HFFc6 (cell line): ENCODE measurements at regions not wholly inside any gene's neighbourhood (a gene's known extent, or its start where the extent isn't known, plus 50 kb on each side); places are given as distances from the start of the nearest gene placed in this dataset.

Experiments
- DNase-seq: peaks from one replicate; pipeline ENCODE4 v3.0.0-alpha.2; 2018
- H3K27ac Mint-ChIP-seq: 2 replicates; pipeline ENCODE4 v1.8.0; 2020; ENCODE audit warnings: mild to moderate bottlenecking, mixed read lengths
- H3K27me3 Mint-ChIP-seq: 2 replicates; pipeline ENCODE4 v1.8.0; 2021; ENCODE audit warnings: mild to moderate bottlenecking, moderate library complexity, mixed read lengths; ENCODE audit not compliant: insufficient read depth
- H3K36me3 Mint-ChIP-seq: 2 replicates; pipeline ENCODE4 v1.8.0; 2021; ENCODE audit warnings: low read depth, mixed read lengths
- H3K4me1 Mint-ChIP-seq: 2 replicates; pipeline ENCODE4 v1.8.0; 2020; ENCODE audit warnings: low read depth, mixed read lengths
- H3K4me3 Mint-ChIP-seq: 2 replicates; pipeline ENCODE4 v1.8.0; 2020; ENCODE audit warnings: mild to moderate bottlenecking, moderate library complexity, mixed read lengths
- H3K9me3 Mint-ChIP-seq: 2 replicates; pipeline ENCODE4 v1.8.0; 2020; ENCODE audit warnings: mild to moderate bottlenecking, mixed read lengths
- CTCF ChIP-seq: fragments of 200-600 bp; sonication (generic); IDR thresholded peaks from 2 replicates; pipeline ENCODE4 v1.5.0; 2021; ENCODE audit warnings: antibody characterized with exemption, mild to moderate bottlenecking

DNA sequence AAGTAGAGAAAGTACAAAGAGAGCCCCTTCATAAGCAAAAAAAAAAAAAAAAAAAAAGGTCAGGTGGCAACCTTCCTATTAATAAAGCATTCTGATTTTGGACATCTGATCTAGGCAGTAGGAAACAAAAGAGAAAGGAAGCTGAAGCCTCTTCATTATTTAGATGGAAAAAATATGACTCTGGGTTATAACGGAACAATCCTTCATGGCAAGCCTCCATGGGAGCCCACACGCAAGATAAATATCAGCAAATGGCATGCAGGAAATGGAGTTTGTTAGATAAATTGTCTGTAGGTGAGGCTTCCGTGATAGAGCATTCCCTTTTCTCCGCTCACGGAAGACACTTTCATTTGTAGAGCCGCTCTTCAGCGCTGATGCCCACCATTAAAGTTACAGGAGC lies 381.0 kb downstream of the TTLL7 start:
- Mint-ChIP-seq H3K36me3 (no peaks in the 10 kb centered on the region), H3K4me3 (no peak overlapping the region), H3K9me3 (peaks cover 22% of the 10 kb centered on the region), H3K27ac (no peak overlapping the region), H3K27me3 (no peaks in the 10 kb centered on the region), H3K4me1 (no peaks in the 10 kb centered on the region)
- TF ChIP-seq CTCF: no peak
- no peak for DNase-seq

- Mint-ChIP-seq H3K27ac (no peak overlapping the region), H3K9me3 (peaks cover 24% of the 10 kb centered on the region), H3K27me3 (no peaks in the 10 kb centered on the region), H3K4me3 (no peak overlapping the region), H3K36me3 (no peaks in the 10 kb centered on the region), H3K4me1 (no peaks in the 10 kb centered on the region)
- TF ChIP-seq CTCF: no peak
- DNase-seq: no peak
Observed at GRCh38 chr1:83615370-83615769, 383.6 kb downstream of the TTLL7 start.

- no peak overlapping the region for H3K4me3 Mint-ChIP-seq
- no peaks in the 10 kb centered on the region; the same call in 1 of the 2 replicates for H3K27me3 Mint-ChIP-seq
- no peak overlapping the region for H3K27ac Mint-ChIP-seq
- peaks cover 34% of the 10 kb centered on the region for H3K9me3 Mint-ChIP-seq
- TF ChIP-seq CTCF: no peak
- DNase-seq: no peak
- H3K4me1 Mint-ChIP-seq: no peaks in the 10 kb centered on the region
- no peaks in the 10 kb centered on the region for H3K36me3 Mint-ChIP-seq
Observed at GRCh38 chr1:83606416-83606955, 392.4 kb downstream of the TTLL7 start.

DNA sequence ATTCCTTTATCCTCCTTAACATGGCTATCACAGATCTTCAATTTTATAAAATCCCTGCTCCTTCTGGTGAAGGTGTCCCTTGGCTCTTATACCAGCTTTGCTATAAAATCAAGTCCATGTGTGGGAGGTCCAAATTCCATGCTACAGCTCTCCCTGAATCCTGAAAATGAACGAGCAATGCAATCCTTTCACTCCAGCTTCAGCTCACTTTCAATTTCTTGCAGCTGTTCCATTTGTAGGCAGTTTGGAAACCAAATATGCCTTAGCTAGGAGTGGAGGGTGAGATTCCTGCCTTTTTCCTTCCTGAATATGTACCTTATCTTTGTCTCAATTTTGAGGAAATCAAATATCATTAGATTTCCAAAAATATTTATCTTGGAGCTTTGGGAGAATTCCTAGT lies 402.6 kb downstream of the TTLL7 start:
- Mint-ChIP-seq H3K36me3 (no peaks in the 10 kb centered on the region), H3K9me3 (peaks cover 75% of the 10 kb centered on the region), H3K27me3 (no peaks in the 10 kb centered on the region; the same call in 1 of the 2 replicates), H3K27ac (no peak overlapping the region), H3K4me3 (no peak overlapping the region), H3K4me1 (no peaks in the 10 kb centered on the region)
- TF ChIP-seq CTCF: no peak
- DNase-seq: no peak

- Mint-ChIP-seq H3K27ac (no peak overlapping the region), H3K4me1 (no peaks in the 10 kb centered on the region), H3K9me3 (peaks cover 72% of the 10 kb centered on the region), H3K36me3 (no peaks in the 10 kb centered on the region), H3K4me3 (no peak overlapping the region), H3K27me3 (no peaks in the 10 kb centered on the region)
- DNase-seq: no peak
- no peak for TF ChIP-seq CTCF
Observed at GRCh38 chr1:83593073-83593472, 405.9 kb downstream of the TTLL7 start.

DNA sequence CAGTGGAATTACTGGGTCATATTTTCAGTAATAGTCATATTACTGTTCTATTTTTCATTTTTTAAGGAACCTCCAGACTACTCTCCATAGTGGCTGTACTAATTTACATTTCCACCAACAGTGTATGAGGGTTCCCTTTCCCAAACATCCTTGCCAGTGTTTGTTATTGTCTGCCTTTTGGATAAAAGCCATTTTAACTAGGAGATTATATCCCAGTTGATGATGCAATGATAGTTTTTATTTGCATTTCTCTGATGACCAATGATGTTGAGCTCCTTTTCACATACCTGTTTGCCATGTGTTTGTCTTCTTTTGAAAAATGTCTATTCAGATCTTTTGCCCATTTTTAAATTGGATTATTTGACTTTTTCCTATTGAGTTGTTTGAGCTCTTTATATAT lies 410.8 kb downstream of the TTLL7 start:
- Mint-ChIP-seq H3K4me3 (no peak overlapping the region), H3K27ac (no peak overlapping the region), H3K27me3 (no peaks in the 10 kb centered on the region), H3K4me1 (no peaks in the 10 kb centered on the region), H3K36me3 (no peaks in the 10 kb centered on the region), H3K9me3 (peaks cover 51% of the 10 kb centered on the region)
- DNase-seq: no peak
- no peak for TF ChIP-seq CTCF
